ENCODE measurements at regions not wholly inside any gene's neighbourhood (a gene's known extent, or its start where the extent isn't known, plus 50 kb on each side); places are given as distances from the start of the nearest gene placed in this dataset.

DNA sequence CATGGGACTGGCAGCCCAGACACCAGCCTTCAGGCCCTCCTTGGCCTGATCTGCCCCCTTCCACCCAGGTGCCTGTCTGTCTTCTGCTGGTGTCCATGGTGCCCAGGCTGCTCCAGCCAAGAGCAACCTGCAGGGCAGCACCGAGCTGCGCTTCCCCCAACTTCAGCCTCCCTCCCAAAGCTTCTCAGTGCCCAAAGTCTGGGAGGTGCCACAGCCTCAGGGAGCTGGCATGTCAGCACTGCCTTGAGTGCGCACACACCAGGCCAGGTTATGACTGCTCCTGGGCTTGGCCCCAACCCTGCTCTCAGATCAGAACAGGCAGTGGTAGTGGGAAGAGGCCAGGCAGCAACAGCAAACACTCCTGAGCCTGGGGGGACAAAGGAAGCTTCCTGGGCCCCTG, 304.6 kb upstream of the NRG3 start:
- TF ChIP-seq, protein P1, sequence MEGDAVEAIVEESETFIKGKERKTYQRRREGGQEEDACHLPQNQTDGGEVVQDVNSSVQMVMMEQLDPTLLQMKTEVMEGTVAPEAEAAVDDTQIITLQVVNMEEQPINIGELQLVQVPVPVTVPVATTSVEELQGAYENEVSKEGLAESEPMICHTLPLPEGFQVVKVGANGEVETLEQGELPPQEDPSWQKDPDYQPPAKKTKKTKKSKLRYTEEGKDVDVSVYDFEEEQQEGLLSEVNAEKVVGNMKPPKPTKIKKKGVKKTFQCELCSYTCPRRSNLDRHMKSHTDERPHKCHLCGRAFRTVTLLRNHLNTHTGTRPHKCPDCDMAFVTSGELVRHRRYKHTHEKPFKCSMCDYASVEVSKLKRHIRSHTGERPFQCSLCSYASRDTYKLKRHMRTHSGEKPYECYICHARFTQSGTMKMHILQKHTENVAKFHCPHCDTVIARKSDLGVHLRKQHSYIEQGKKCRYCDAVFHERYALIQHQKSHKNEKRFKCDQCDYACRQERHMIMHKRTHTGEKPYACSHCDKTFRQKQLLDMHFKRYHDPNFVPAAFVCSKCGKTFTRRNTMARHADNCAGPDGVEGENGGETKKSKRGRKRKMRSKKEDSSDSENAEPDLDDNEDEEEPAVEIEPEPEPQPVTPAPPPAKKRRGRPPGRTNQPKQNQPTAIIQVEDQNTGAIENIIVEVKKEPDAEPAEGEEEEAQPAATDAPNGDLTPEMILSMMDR (IDR thresholded peaks at IDR 0.05), result no peak
- TF ChIP-seq POLR2A (IDR thresholded peaks at IDR 0.05), result no peak
